IMR-90 (cell line): ENCODE measurements at regions not wholly inside any gene's neighbourhood (a gene's known extent, or its start where the extent isn't known, plus 50 kb on each side); places are given as distances from the start of the nearest gene placed in this dataset.

Experiments
- ATAC-seq: fragments of 200-7000 bp; cut with Tn5 transposase; 2 replicates; pipeline ENCODE4 v1.9.1; 2020; ENCODE audit warnings: low read depth, mild to moderate bottlenecking, moderate library complexity
- BruUV-seq: library from RNA; stranded (reverse); fragments of 400-500 nt; replicated peaks from 2 replicates; lab custom pipeline; 2021; lab: Mats Ljungman, UMichigan
- CTCF ChIA-PET: fragments of 300-600 bp; formaldehyde crosslinking; extraction: SDS; loops from one replicate; lab custom pipeline; 2021; ENCODE audit warnings: antibody characterized with exemption; lab: Yijun Ruan, JAX
- POLR2A ChIA-PET: fragments of 300-600 bp; sonication (Branson Sonifier 250); formaldehyde crosslinking; loops from one replicate; lab custom pipeline; 2022; ENCODE audit warnings: antibody characterized with exemption; ENCODE audit not compliant: unreplicated experiment; lab: Charles Lee
- DNase-seq: peaks from one replicate; pipeline ENCODE4 v3.0.0; 2013
- H2AFZ ChIP-seq: replicated peaks from 2 replicates; pipeline ENCODE3; 2013; ENCODE audit warnings: low read length, mild to moderate bottlenecking; ENCODE audit not compliant: poor library complexity
- H2AK5ac ChIP-seq: 2 replicates; pipeline ENCODE4 v1.6.1; 2013; ENCODE audit warnings: low read depth, low read length, inconsistent platforms
- H2AK9ac ChIP-seq: replicated peaks from 2 replicates; pipeline ENCODE3; 2013; ENCODE audit warnings: mild to moderate bottlenecking, low read depth, low read length, moderate library complexity; ENCODE audit not compliant: poor library complexity
- H2BK120ac ChIP-seq: 2 replicates; pipeline ENCODE4 v1.6.1; 2013; ENCODE audit warnings: low read depth, low read length, inconsistent platforms
- H2BK15ac ChIP-seq: 3 replicates; pipeline ENCODE4 v1.6.1; 2013; ENCODE audit warnings: low read depth, low read length, inconsistent platforms
- H2BK20ac ChIP-seq: 2 replicates; pipeline ENCODE4 v1.6.1; 2013; ENCODE audit warnings: low read depth, mild to moderate bottlenecking, inconsistent platforms, low read length, moderate library complexity
- H2BK5ac ChIP-seq: 2 replicates; pipeline ENCODE4 v1.6.1; 2013; ENCODE audit warnings: mild to moderate bottlenecking, low read depth, low read length, inconsistent platforms; ENCODE audit not compliant: poor library complexity, severe bottlenecking
- H3K14ac ChIP-seq: replicated peaks from 2 replicates; pipeline ENCODE4 v1.6.1; 2013; ENCODE audit warnings: low read depth, low read length, inconsistent platforms
- H3K18ac ChIP-seq: 2 replicates; pipeline ENCODE4 v1.6.1; 2013; ENCODE audit warnings: low read depth, low read length, control low read depth
- H3K23ac ChIP-seq: 2 replicates; pipeline ENCODE4 v1.6.1; 2013; ENCODE audit warnings: low read depth, low read length, inconsistent platforms
- H3K27ac ChIP-seq: 2 replicates; pipeline ENCODE4 v1.5.1; 2013; ENCODE audit warnings: mild to moderate bottlenecking, control low read depth, low read length; ENCODE audit not compliant: insufficient read depth
- H3K27me3 ChIP-seq: 2 replicates; pipeline ENCODE4 v1.6.1; 2013; ENCODE audit warnings: low read length; ENCODE audit not compliant: control insufficient read depth, insufficient read depth
- H3K36me3 ChIP-seq: 2 replicates; pipeline ENCODE4 v1.6.1; 2013; ENCODE audit warnings: low read length, mixed read lengths; ENCODE audit not compliant: control insufficient read depth, insufficient read depth
- H3K4ac ChIP-seq: 2 replicates; pipeline ENCODE4 v1.6.1; 2013; ENCODE audit warnings: low read depth, low read length, inconsistent platforms
- H3K4me1 ChIP-seq: 2 replicates; pipeline ENCODE4 v1.6.1; 2013; ENCODE audit warnings: low read length, mixed read lengths; ENCODE audit not compliant: control insufficient read depth, insufficient read depth
- H3K4me2 ChIP-seq: 2 replicates; pipeline ENCODE4 v1.6.1; 2013; ENCODE audit warnings: low read depth, mild to moderate bottlenecking, control low read depth, low read length, moderate library complexity
- H3K4me3 ChIP-seq: 2 replicates; pipeline ENCODE4 v1.5.1; 2013; ENCODE audit warnings: low read depth, mild to moderate bottlenecking, control low read depth, low read length, moderate library complexity; ENCODE audit not compliant: insufficient read depth
- H3K56ac ChIP-seq: 2 replicates; pipeline ENCODE4 v1.6.1; 2013; ENCODE audit warnings: low read length, inconsistent platforms; ENCODE audit not compliant: insufficient read depth; ENCODE audit errors: extremely low read depth
- H3K79me1 ChIP-seq, 2 experiments: 2 replicates each; pipeline ENCODE4 v1.6.1; 2013; ENCODE audit warnings: low read length in 2 of 2, inconsistent platforms in 1 of 2, low read depth in 1 of 2
- H3K9ac ChIP-seq: 2 replicates; pipeline ENCODE4 v1.6.1; 2013; ENCODE audit warnings: low read depth, low read length, control low read depth
- H3K9me1 ChIP-seq: 2 replicates; pipeline ENCODE4 v1.6.1; 2013; ENCODE audit warnings: low read length, inconsistent platforms; ENCODE audit not compliant: insufficient read depth
- H3K9me3 ChIP-seq: 2 replicates; pipeline ENCODE4 v1.6.1; 2013; ENCODE audit warnings: low read length; ENCODE audit not compliant: control insufficient read depth, insufficient read depth
- H4K20me1 ChIP-seq: 2 replicates; pipeline ENCODE4 v1.6.1; 2013; ENCODE audit warnings: low read length, inconsistent platforms; ENCODE audit not compliant: insufficient read depth
- H4K5ac ChIP-seq: 2 replicates; pipeline ENCODE4 v1.6.1; 2013; ENCODE audit warnings: mild to moderate bottlenecking, low read depth, low read length, control low read depth
- H4K8ac ChIP-seq, 2 experiments: 2 replicates each; pipeline ENCODE4 v1.6.1; 2013; ENCODE audit warnings: low read depth in 2 of 2, low read length in 2 of 2, control low read depth in 1 of 2, inconsistent platforms in 1 of 2
- H4K91ac ChIP-seq: 2 replicates; pipeline ENCODE4 v1.6.1; 2013; ENCODE audit warnings: low read depth, low read length, inconsistent platforms; ENCODE audit not compliant: insufficient read depth
- FOS ChIP-seq: fragments of 150-350 bp; IDR thresholded peaks from 2 replicates; pipeline ENCODE4 v1.6.1; 2016; ENCODE audit warnings: low read depth, low read length
- RFX5 ChIP-seq: IDR thresholded peaks from 2 replicates; pipeline ENCODE4 v1.8.0; 2012; ENCODE audit warnings: low read depth, mild to moderate bottlenecking, low read length, moderate library complexity
- WGBS, 2 experiments: methylation state at CpG; one replicate each; pipeline versions ENCODE4 v1.1.5 to v1.1.7; 2013; ENCODE audit warnings: missing lambda C conversion rate in 2 of 2; ENCODE audit not compliant: insufficient read length in 1 of 2; ENCODE audit errors: extremely low coverage in 2 of 2; 5-methylcytosine and 5-hydroxymethylcytosine counted together
- dilution Hi-C: fragments of 300-500 bp; cut with HindIII; formaldehyde crosslinking; loops from one replicate; pipeline ENCODE4 v1.14.3; 2018; ENCODE audit warnings: low sequenced_read_pairs; ENCODE audit not compliant: unreplicated experiment
- in situ Hi-C: fragments of 300-500 bp; cut with MboI; formaldehyde crosslinking; loops from 3 replicates; pipeline ENCODE4 v1.14.3; 2019; ENCODE audit warnings: low sequenced_read_pairs, inconsistent platforms, mixed read lengths
- intact Hi-C: fragments of 100-400 bp; cut with micrococcal nuclease; formaldehyde crosslinking; loops from 2 replicates; pipeline ENCODE4 v1.10.0; 2022

- H2AK9ac ChIP-seq = no peak overlapping the region
Measured at GRCh38 chr12:89064780-89065179, 287.5 kb downstream of the DUSP6 start.

More at GRCh38 chr12:89064780-89065179, 287.5 kb downstream of the DUSP6 start:
- H3K9ac ChIP-seq = no peak overlapping the region
- H3K9me3 ChIP-seq = no peaks in the 10 kb centered on the region
- H2BK15ac ChIP-seq = peak overlapping the region; percentile 55; the same call in 1 of the 3 replicates
- H3K27ac ChIP-seq = no peak overlapping the region
- H3K4me2 ChIP-seq = no peak overlapping the region
- no peak overlapping the region for H2AFZ ChIP-seq
- in situ Hi-C loops (no loop called here), intact Hi-C loops (loop anchor here (5.0 kb wide), 1 partner anchor 288 kb away; the partner anchor contains the start of gene DUSP6), dilution Hi-C loops (no loop called here)
- peaks cover 6% of the 10 kb centered on the region; the same call in 1 of the 2 replicates for H3K4me1 ChIP-seq
- no peak overlapping the region for H2BK20ac ChIP-seq
- POLR2A ChIA-PET = no interaction called here
- no peak overlapping the region for H4K5ac ChIP-seq
- no peak overlapping the region; the same call in 1 of the 2 replicates for H3K4ac ChIP-seq
- CTCF ChIA-PET = no interaction called here
- no peak overlapping the region for H4K91ac ChIP-seq
- 0 out of 2 replicates have a peak, but pooled peaks cover 3% of the 10 kb centered on the region for H3K9me1 ChIP-seq
- H2BK120ac ChIP-seq = no peak overlapping the region
- H3K23ac ChIP-seq = no peak overlapping the region
- ATAC-seq = no peak
- H3K27me3 ChIP-seq = no peaks in the 10 kb centered on the region
- no peak overlapping the region for H3K56ac ChIP-seq
- H4K8ac ChIP-seq = no peak overlapping the region; a peak in 1 of 4 replicates
- peak; percentile 71 for DNase-seq
- no peaks in the 10 kb centered on the region for H4K20me1 ChIP-seq
- 0 out of 2 replicates have a peak overlapping the region, but pooled peaks have one; percentile 10 for H2AK5ac ChIP-seq
- no CpG with 5 or more reads among the region's 3 CpGs for WGBS, 2 experiments
- H2BK5ac ChIP-seq = no peak overlapping the region
- peak overlapping the region; percentile 33; the same call in 1 of the 2 replicates for H3K18ac ChIP-seq
- H3K14ac ChIP-seq = no peak overlapping the region
- no peaks in the 10 kb centered on the region for H3K79me1 ChIP-seq
- H3K36me3 ChIP-seq = no peaks in the 10 kb centered on the region
- TF ChIP-seq RFX5 = no peak
- 0 out of 2 replicates have a peak, but pooled peaks have one; percentile 47 for TF ChIP-seq FOS
- H3K4me3 ChIP-seq = no peak overlapping the region
- BruUV-seq = no TSS peak
